ENCODE measurements at regions not wholly inside any gene's neighbourhood (a gene's known extent, or its start where the extent isn't known, plus 50 kb on each side); places are given as distances from the start of the nearest gene placed in this dataset.

- TF ChIP-seq FOXP2 (optimal IDR thresholded peaks at IDR 0.05; ENCODE audit: borderline replicate concordance, extremely low read depth, extremely low read length, insufficient read depth) (no peak), POLR2AphosphoS5 (IDR thresholded peaks at IDR 0.05; ENCODE audit: low read depth, low read length) (no peak)
Observed at GRCh38 chr2:116842164-116842563, 972.3 kb upstream of the DDX18 start.

Measured in PFSK-1 (cell line).